ENCODE measurements at regions not wholly inside any gene's neighbourhood (a gene's known extent, or its start where the extent isn't known, plus 50 kb on each side); places are given as distances from the start of the nearest gene placed in this dataset.
"Not testable (repeated sequence)": the region's sequence is repeated elsewhere in the genome, so short reads cannot be mapped to it uniquely, and the experiment has no call there.

- H3K9me3 ChIP-seq; H3K27me3 ChIP-seq (replicated peaks; ENCODE audit: insufficient read depth); ATAC-seq (ENCODE audit: insufficient number of reproducible peaks, low FRiP score, low read depth); H3K27ac ChIP-seq; H3K36me3 ChIP-seq; H3K4me3 ChIP-seq; DNase-seq (ENCODE audit: low spot score); H3K4me1 ChIP-seq (ENCODE audit: control insufficient read depth in 1 of 2, low read depth in 2 of 2): not testable (repeated sequence)
These were observed 99.6 kb upstream of the GOLGA6L4 start for GRCh38 chr15:84135931-84136456.

GRCh38 chr15:84142888-84143337, 92.7 kb upstream of the GOLGA6L4 start:
- peak; percentile 95 for ATAC-seq (ENCODE audit: insufficient number of reproducible peaks, low FRiP score, low read depth)
- Histone ChIP-seq H3K27ac (no peak overlapping the region), H3K9me3 (no peaks in the 10 kb centered on the region), H3K36me3 (no peaks in the 10 kb centered on the region), H3K27me3 (replicated peaks; ENCODE audit: insufficient read depth) (no peaks in the 10 kb centered on the region), H3K4me3 (no peak overlapping the region), H3K4me1 (ENCODE audit: control insufficient read depth in 1 of 2, low read depth in 2 of 2) (no peaks in the 10 kb centered on the region)
- peak; percentile 83 for TF ChIP-seq CTCF (IDR thresholded peaks at IDR 0.05)
- no peak for DNase-seq (ENCODE audit: low spot score)

- no peak overlapping the region for H3K27ac ChIP-seq
- DNase-seq (ENCODE audit: low spot score) (no peak), ATAC-seq (ENCODE audit: insufficient number of reproducible peaks, low FRiP score, low read depth) (no peak)
- H3K9me3 ChIP-seq: no peaks in the 10 kb centered on the region
- H3K4me1 ChIP-seq (ENCODE audit: control insufficient read depth in 1 of 2, low read depth in 2 of 2): no peaks in the 10 kb centered on the region
- TF ChIP-seq CTCF (IDR thresholded peaks at IDR 0.05): no peak
- H3K4me3 ChIP-seq: no peak overlapping the region
- H3K27me3 ChIP-seq (replicated peaks; ENCODE audit: insufficient read depth): no peaks in the 10 kb centered on the region
- H3K36me3 ChIP-seq: no peaks in the 10 kb centered on the region
These were observed 91.7 kb upstream of the GOLGA6L4 start for GRCh38 chr15:84143753-84144314.

GRCh38 chr15:84144946-84145345, 90.6 kb upstream of the GOLGA6L4 start:
- not testable (repeated sequence) for H3K27me3 ChIP-seq (replicated peaks; ENCODE audit: insufficient read depth); ATAC-seq (ENCODE audit: insufficient number of reproducible peaks, low FRiP score, low read depth); H3K27ac ChIP-seq; DNase-seq (ENCODE audit: low spot score); H3K36me3 ChIP-seq; H3K4me1 ChIP-seq (ENCODE audit: control insufficient read depth in 1 of 2, low read depth in 2 of 2); H3K4me3 ChIP-seq; H3K9me3 ChIP-seq

- not testable (repeated sequence) for H3K4me1 ChIP-seq (ENCODE audit: control insufficient read depth in 1 of 2, low read depth in 2 of 2); H3K4me3 ChIP-seq; ATAC-seq (ENCODE audit: insufficient number of reproducible peaks, low FRiP score, low read depth); H3K9me3 ChIP-seq; H3K27me3 ChIP-seq (replicated peaks; ENCODE audit: insufficient read depth); H3K27ac ChIP-seq; H3K36me3 ChIP-seq; DNase-seq (ENCODE audit: low spot score)
These were observed 89.3 kb upstream of the GOLGA6L4 start for GRCh38 chr15:84146299-84146698.

GRCh38 chr15:84147307-84147706, 88.3 kb upstream of the GOLGA6L4 start:
- not testable (repeated sequence) for H3K9me3 ChIP-seq; H3K27ac ChIP-seq; H3K4me3 ChIP-seq; DNase-seq (ENCODE audit: low spot score); H3K4me1 ChIP-seq (ENCODE audit: control insufficient read depth in 1 of 2, low read depth in 2 of 2); ATAC-seq (ENCODE audit: insufficient number of reproducible peaks, low FRiP score, low read depth); H3K36me3 ChIP-seq; H3K27me3 ChIP-seq (replicated peaks; ENCODE audit: insufficient read depth)

- H3K36me3 ChIP-seq: no peaks in the 10 kb centered on the region
- no peak for TF ChIP-seq CTCF (IDR thresholded peaks at IDR 0.05)
- H3K27me3 ChIP-seq (replicated peaks; ENCODE audit: insufficient read depth): no peaks in the 10 kb centered on the region
- DNase-seq (ENCODE audit: low spot score) (no peak), ATAC-seq (ENCODE audit: insufficient number of reproducible peaks, low FRiP score, low read depth) (no peak)
- no peak overlapping the region for H3K4me3 ChIP-seq
- H3K27ac ChIP-seq: no peak overlapping the region
- no peaks in the 10 kb centered on the region for H3K9me3 ChIP-seq
- H3K4me1 ChIP-seq (ENCODE audit: control insufficient read depth in 1 of 2, low read depth in 2 of 2): no peaks in the 10 kb centered on the region
These were observed 84.2 kb upstream of the GOLGA6L4 start for GRCh38 chr15:84151205-84151931.

GRCh38 chr15:84152381-84152979, 83.1 kb upstream of the GOLGA6L4 start:
- ATAC-seq (ENCODE audit: insufficient number of reproducible peaks, low FRiP score, low read depth); H3K27me3 ChIP-seq (replicated peaks; ENCODE audit: insufficient read depth); DNase-seq (ENCODE audit: low spot score): not testable (repeated sequence)

GRCh38 chr15:84153655-84154140, 81.9 kb upstream of the GOLGA6L4 start:
- not testable (repeated sequence) for H3K4me1 ChIP-seq (ENCODE audit: control insufficient read depth in 1 of 2, low read depth in 2 of 2); H3K36me3 ChIP-seq; H3K27me3 ChIP-seq (replicated peaks; ENCODE audit: insufficient read depth); H3K9me3 ChIP-seq; H3K27ac ChIP-seq; DNase-seq (ENCODE audit: low spot score); ATAC-seq (ENCODE audit: insufficient number of reproducible peaks, low FRiP score, low read depth); H3K4me3 ChIP-seq

More at GRCh38 chr15:84152381-84152979, 83.1 kb upstream of the GOLGA6L4 start:
- H3K27ac ChIP-seq; H3K4me1 ChIP-seq (ENCODE audit: control insufficient read depth in 1 of 2, low read depth in 2 of 2); H3K36me3 ChIP-seq; H3K4me3 ChIP-seq; H3K9me3 ChIP-seq: not testable (repeated sequence)
